ENCODE measurements at regions not wholly inside any gene's neighbourhood (a gene's known extent, or its start where the extent isn't known, plus 50 kb on each side); places are given as distances from the start of the nearest gene placed in this dataset.

- H3K9me3 ChIP-seq (ENCODE audit: control insufficient read depth, insufficient read depth, low read depth, low read length): no peaks in the 10 kb centered on the region
- H3K27ac ChIP-seq (ENCODE audit: extremely low read depth, low read depth, low read length): no peak overlapping the region
- POLR2A ChIA-PET: no interaction called here
- no peak for TF ChIP-seq YY1 (tag by site-specific recombination; IDR thresholded peaks at IDR 0.05)
- TF ChIP-seq ZNF837 (tag by site-specific recombination; IDR thresholded peaks at IDR 0.05): no peak
- TF ChIP-seq, protein P1, sequence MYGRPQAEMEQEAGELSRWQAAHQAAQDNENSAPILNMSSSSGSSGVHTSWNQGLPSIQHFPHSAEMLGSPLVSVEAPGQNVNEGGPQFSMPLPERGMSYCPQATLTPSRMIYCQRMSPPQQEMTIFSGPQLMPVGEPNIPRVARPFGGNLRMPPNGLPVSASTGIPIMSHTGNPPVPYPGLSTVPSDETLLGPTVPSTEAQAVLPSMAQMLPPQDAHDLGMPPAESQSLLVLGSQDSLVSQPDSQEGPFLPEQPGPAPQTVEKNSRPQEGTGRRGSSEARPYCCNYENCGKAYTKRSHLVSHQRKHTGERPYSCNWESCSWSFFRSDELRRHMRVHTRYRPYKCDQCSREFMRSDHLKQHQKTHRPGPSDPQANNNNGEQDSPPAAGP (tag by site-specific recombination; IDR thresholded peaks at IDR 0.05): no peak
- no peak for TF ChIP-seq REPIN1 (tag by site-specific recombination; IDR thresholded peaks at IDR 0.05; ENCODE audit: low read depth)
- no peak for TF ChIP-seq MZF1 (tag by site-specific recombination; IDR thresholded peaks at IDR 0.05; ENCODE audit: borderline replicate concordance)
- no peak for TF ChIP-seq ZNF776 (tag by site-specific recombination; IDR thresholded peaks at IDR 0.05; ENCODE audit: borderline replicate concordance)
- no peak for TF ChIP-seq ZIC2 (tag by site-specific recombination; IDR thresholded peaks at IDR 0.05)
- no peak for TF ChIP-seq ZSCAN30 (tag by site-specific recombination; IDR thresholded peaks at IDR 0.05)
- no peak for TF ChIP-seq ZNF423 (tag by site-specific recombination; IDR thresholded peaks at IDR 0.05)
- TF ChIP-seq ZNF677 (tag by site-specific recombination; IDR thresholded peaks at IDR 0.05): no peak
- TF ChIP-seq TCF7L2 (IDR thresholded peaks at IDR 0.05; ENCODE audit: borderline replicate concordance, low read depth, low read length): no peak
- no peak for TF ChIP-seq SP7 (tag by site-specific recombination; IDR thresholded peaks at IDR 0.05)
- no peak for TF ChIP-seq MYNN (tag by site-specific recombination; IDR thresholded peaks at IDR 0.05; ENCODE audit: borderline replicate concordance)
- no peak for TF ChIP-seq ZNF707 (tag by site-specific recombination; IDR thresholded peaks at IDR 0.05)
- TF ChIP-seq ZNF426 (tag by site-specific recombination; IDR thresholded peaks at IDR 0.05): no peak
- no peak for TF ChIP-seq FEZF1 (tag by site-specific recombination; IDR thresholded peaks at IDR 0.05)
- TF ChIP-seq ZNF174 (tag by site-specific recombination; IDR thresholded peaks at IDR 0.05): no peak
- no peak for TF ChIP-seq ZFP37 (tag by site-specific recombination; IDR thresholded peaks at IDR 0.05)
- no peaks in the 10 kb centered on the region for H3K36me3 ChIP-seq (ENCODE audit: control insufficient read depth in 2 of 2, insufficient read depth in 1 of 2, low read length in 2 of 2)
- H3K4me3 ChIP-seq (ENCODE audit: low read depth, low read length): no peak overlapping the region
- no peaks in the 10 kb centered on the region for H3K4me1 ChIP-seq (ENCODE audit: control insufficient read depth, insufficient read depth, low read length)
- CTCF ChIA-PET: no interaction called here
Observed at GRCh38 chr16:9614389-9614788, 522.9 kb downstream of the HAPSTR1 start.

- no peak overlapping the region for H3K27ac ChIP-seq (ENCODE audit: extremely low read depth, low read depth, low read length)
- no peaks in the 10 kb centered on the region for H3K4me1 ChIP-seq (ENCODE audit: control insufficient read depth, insufficient read depth, low read length)
- H3K9me3 ChIP-seq (ENCODE audit: control insufficient read depth, insufficient read depth, low read depth, low read length): no peaks in the 10 kb centered on the region
- CTCF ChIA-PET: no interaction called here
- H3K4me3 ChIP-seq (ENCODE audit: low read depth, low read length): no peak overlapping the region
- POLR2A ChIA-PET: no interaction called here
- H3K36me3 ChIP-seq (ENCODE audit: control insufficient read depth in 2 of 2, insufficient read depth in 1 of 2, low read length in 2 of 2): no peaks in the 10 kb centered on the region
- TF ChIP-seq, protein P2, sequence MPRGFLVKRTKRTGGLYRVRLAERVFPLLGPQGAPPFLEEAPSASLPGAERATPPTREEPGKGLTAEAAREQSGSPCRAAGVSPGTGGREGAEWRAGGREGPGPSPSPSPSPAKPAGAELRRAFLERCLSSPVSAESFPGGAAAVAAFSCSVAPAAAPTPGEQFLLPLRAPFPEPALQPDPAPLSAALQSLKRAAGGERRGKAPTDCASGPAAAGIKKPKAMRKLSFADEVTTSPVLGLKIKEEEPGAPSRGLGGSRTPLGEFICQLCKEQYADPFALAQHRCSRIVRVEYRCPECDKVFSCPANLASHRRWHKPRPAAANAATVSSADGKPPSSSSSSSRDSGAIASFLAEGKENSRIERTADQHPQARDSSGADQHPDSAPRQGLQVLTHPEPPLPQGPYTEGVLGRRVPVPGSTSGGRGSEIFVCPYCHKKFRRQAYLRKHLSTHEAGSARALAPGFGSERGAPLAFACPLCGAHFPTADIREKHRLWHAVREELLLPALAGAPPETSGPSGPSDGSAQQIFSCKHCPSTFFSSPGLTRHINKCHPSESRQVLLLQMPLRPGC (tag by site-specific recombination; IDR thresholded peaks at IDR 0.05): no peak
- TF ChIP-seq ZBTB21 (tag by site-specific recombination; IDR thresholded peaks at IDR 0.05): no peak
- no peak for TF ChIP-seq ZNF670 (tag by site-specific recombination; IDR thresholded peaks at IDR 0.05; ENCODE audit: low read depth)
- no peak for TF ChIP-seq ZNF48 (tag by site-specific recombination; IDR thresholded peaks at IDR 0.05)
- no peak for TF ChIP-seq ZNF157 (tag by site-specific recombination; IDR thresholded peaks at IDR 0.05)
- TF ChIP-seq ZNF548 (tag by site-specific recombination; IDR thresholded peaks at IDR 0.05): no peak
- TF ChIP-seq, protein P3, sequence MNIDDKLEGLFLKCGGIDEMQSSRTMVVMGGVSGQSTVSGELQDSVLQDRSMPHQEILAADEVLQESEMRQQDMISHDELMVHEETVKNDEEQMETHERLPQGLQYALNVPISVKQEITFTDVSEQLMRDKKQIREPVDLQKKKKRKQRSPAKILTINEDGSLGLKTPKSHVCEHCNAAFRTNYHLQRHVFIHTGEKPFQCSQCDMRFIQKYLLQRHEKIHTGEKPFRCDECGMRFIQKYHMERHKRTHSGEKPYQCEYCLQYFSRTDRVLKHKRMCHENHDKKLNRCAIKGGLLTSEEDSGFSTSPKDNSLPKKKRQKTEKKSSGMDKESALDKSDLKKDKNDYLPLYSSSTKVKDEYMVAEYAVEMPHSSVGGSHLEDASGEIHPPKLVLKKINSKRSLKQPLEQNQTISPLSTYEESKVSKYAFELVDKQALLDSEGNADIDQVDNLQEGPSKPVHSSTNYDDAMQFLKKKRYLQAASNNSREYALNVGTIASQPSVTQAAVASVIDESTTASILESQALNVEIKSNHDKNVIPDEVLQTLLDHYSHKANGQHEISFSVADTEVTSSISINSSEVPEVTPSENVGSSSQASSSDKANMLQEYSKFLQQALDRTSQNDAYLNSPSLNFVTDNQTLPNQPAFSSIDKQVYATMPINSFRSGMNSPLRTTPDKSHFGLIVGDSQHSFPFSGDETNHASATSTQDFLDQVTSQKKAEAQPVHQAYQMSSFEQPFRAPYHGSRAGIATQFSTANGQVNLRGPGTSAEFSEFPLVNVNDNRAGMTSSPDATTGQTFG (tag by site-specific recombination; IDR thresholded peaks at IDR 0.05; ENCODE audit: borderline replicate concordance): no peak
- TF ChIP-seq GLIS2 (tag by site-specific recombination; IDR thresholded peaks at IDR 0.05): no peak
- TF ChIP-seq, protein P4, sequence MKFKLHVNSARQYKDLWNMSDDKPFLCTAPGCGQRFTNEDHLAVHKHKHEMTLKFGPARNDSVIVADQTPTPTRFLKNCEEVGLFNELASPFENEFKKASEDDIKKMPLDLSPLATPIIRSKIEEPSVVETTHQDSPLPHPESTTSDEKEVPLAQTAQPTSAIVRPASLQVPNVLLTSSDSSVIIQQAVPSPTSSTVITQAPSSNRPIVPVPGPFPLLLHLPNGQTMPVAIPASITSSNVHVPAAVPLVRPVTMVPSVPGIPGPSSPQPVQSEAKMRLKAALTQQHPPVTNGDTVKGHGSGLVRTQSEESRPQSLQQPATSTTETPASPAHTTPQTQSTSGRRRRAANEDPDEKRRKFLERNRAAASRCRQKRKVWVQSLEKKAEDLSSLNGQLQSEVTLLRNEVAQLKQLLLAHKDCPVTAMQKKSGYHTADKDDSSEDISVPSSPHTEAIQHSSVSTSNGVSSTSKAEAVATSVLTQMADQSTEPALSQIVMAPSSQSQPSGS (tag by site-specific recombination; IDR thresholded peaks at IDR 0.05; ENCODE audit: low read depth): no peak
- no peak for TF ChIP-seq OVOL3 (tag by site-specific recombination; IDR thresholded peaks at IDR 0.05)
- TF ChIP-seq ZEB2 (tag by site-specific recombination; IDR thresholded peaks at IDR 0.05): no peak
Observed at GRCh38 chr16:9622268-9622667, 530.8 kb downstream of the HAPSTR1 start.
